GM19438 (cell line): ENCODE measurements at regions not wholly inside any gene's neighbourhood (a gene's known extent, or its start where the extent isn't known, plus 50 kb on each side); places are given as distances from the start of the nearest gene placed in this dataset.
"Not testable (repeated sequence)": the region's sequence is repeated elsewhere in the genome, so short reads cannot be mapped to it uniquely, and the experiment has no call there.

Experiments
- ATAC-seq: cut with Tn5 transposase; IDR thresholded peaks from one replicate; pipeline ENCODE4 v1.9.1; 2021; ENCODE audit warnings: low read depth; ENCODE audit not compliant: unreplicated experiment

GRCh38 chr1:195721210-195721971 lies 886.8 kb downstream of the KCNT2 start:
- no peak for ATAC-seq

GRCh38 chr1:195717651-195718050 lies 890.6 kb downstream of the KCNT2 start:
- no peak for ATAC-seq

- ATAC-seq = no peak
Measured at GRCh38 chr1:195715652-195716051, 892.6 kb downstream of the KCNT2 start.

GRCh38 chr1:195714248-195714647 lies 894.0 kb downstream of the KCNT2 start:
- no peak for ATAC-seq

- ATAC-seq = no peak
Measured at GRCh38 chr1:195709821-195710220, 898.4 kb downstream of the KCNT2 start.

- ATAC-seq = no peak
Measured at GRCh38 chr1:195704028-195704427, 904.2 kb downstream of the KCNT2 start.

GRCh38 chr1:195701149-195701548 lies 907.1 kb downstream of the KCNT2 start:
- no peak for ATAC-seq

- no peak for ATAC-seq
Measured at GRCh38 chr1:195697130-195697529, 911.1 kb downstream of the KCNT2 start.

- ATAC-seq = no peak
Measured at GRCh38 chr1:195686764-195687163, 921.5 kb downstream of the KCNT2 start.

- no peak for ATAC-seq
Measured at GRCh38 chr1:195664628-195665027, 943.6 kb downstream of the KCNT2 start.

- ATAC-seq = no peak
Measured at GRCh38 chr1:195663549-195664280, 944.5 kb downstream of the KCNT2 start.

- no peak for ATAC-seq
Measured at GRCh38 chr1:195656780-195657179, 951.5 kb downstream of the KCNT2 start.

GRCh38 chr1:195648875-195649274 lies 959.4 kb downstream of the KCNT2 start:
- ATAC-seq = not testable (repeated sequence)

GRCh38 chr1:195637539-195637938 lies 970.7 kb downstream of the KCNT2 start:
- ATAC-seq = no peak

GRCh38 chr1:195618287-195618686 lies 990.0 kb downstream of the KCNT2 start:
- no peak for ATAC-seq

- ATAC-seq = no peak
Measured at GRCh38 chr1:195617106-195617505, 991.1 kb downstream of the KCNT2 start.

- ATAC-seq = no peak
Measured at GRCh38 chr1:195608883-195609282, 999.4 kb downstream of the KCNT2 start.

- ATAC-seq = no peak
Measured at GRCh38 chr1:195606483-195606882, 1001.8 kb downstream of the KCNT2 start.

GRCh38 chr1:195604287-195604686 lies 1004.0 kb downstream of the KCNT2 start:
- no peak for ATAC-seq

GRCh38 chr1:195597891-195598290 lies 1010.3 kb downstream of the KCNT2 start:
- no peak for ATAC-seq

- no peak for ATAC-seq
Measured at GRCh38 chr1:195594773-195595172, 1013.5 kb downstream of the KCNT2 start.

- ATAC-seq = no peak
Measured at GRCh38 chr1:195594322-195594721, 1013.9 kb downstream of the KCNT2 start.
